H1 (cell line): ENCODE measurements at regions not wholly inside any gene's neighbourhood (a gene's known extent, or its start where the extent isn't known, plus 50 kb on each side); places are given as distances from the start of the nearest gene placed in this dataset.

ENCODE experiments used
- CTCF ChIA-PET: fragments of 300-600 bp; sonication (Branson Sonifier 250); formaldehyde crosslinking; loops from one replicate; lab custom pipeline; 2021; ENCODE audit not compliant: partially characterized antibody; lab: Charles Lee
- POLR2A ChIA-PET: fragments of 300-600 bp; sonication (Branson Sonifier 250); formaldehyde crosslinking; loops from one replicate; lab custom pipeline; 2021; ENCODE audit warnings: inconsistent platforms; ENCODE audit not compliant: partially characterized antibody; lab: Charles Lee
- DNase-seq, 2 experiments: peaks; one replicate each; pipeline versions ENCODE4 v3.0.0 to v3.0.0-alpha.2; 2010 to 2022; ENCODE audit warnings: low spot score in 2 of 2, low read depth in 1 of 2, mixed read lengths in 1 of 2
- FAIRE-seq: peaks from 2 replicates; lab custom pipeline; 2011; peaks lifted over from hg19 to GRCh38; lab: Jason Lieb, UNC
- H2AFZ ChIP-seq: 2 replicates; pipeline ENCODE4 v1.8.1; 2012; ENCODE audit warnings: low read length, inconsistent platforms
- H2AK5ac ChIP-seq: 2 replicates; pipeline ENCODE4 v1.6.1; 2013; ENCODE audit warnings: low read depth, low read length
- H2BK120ac ChIP-seq: replicated peaks from 2 replicates; pipeline ENCODE3; 2013; ENCODE audit warnings: low read depth, low read length, inconsistent platforms
- H2BK12ac ChIP-seq: 2 replicates; pipeline ENCODE4 v1.6.1; 2013; ENCODE audit warnings: low read depth, low read length
- H2BK15ac ChIP-seq: 2 replicates; pipeline ENCODE4 v1.6.1; 2013; ENCODE audit warnings: low read length
- H2BK20ac ChIP-seq: 2 replicates; pipeline ENCODE4 v1.6.1; 2013; ENCODE audit warnings: low read length
- H2BK5ac ChIP-seq: 2 replicates; pipeline ENCODE4 v1.6.1; 2013; ENCODE audit warnings: low read depth, low read length
- H3K14ac ChIP-seq: 2 replicates; pipeline ENCODE4 v1.6.1; 2013; ENCODE audit warnings: inconsistent platforms; ENCODE audit not compliant: insufficient read length
- H3K18ac ChIP-seq: 2 replicates; pipeline ENCODE4 v1.6.1; 2013; ENCODE audit warnings: low read length; ENCODE audit errors: extremely low read depth
- H3K23ac ChIP-seq: 2 replicates; pipeline ENCODE4 v1.6.1; 2013; ENCODE audit warnings: inconsistent platforms; ENCODE audit not compliant: insufficient read length
- H3K23me2 ChIP-seq: 2 replicates; pipeline ENCODE4 v1.6.1; 2013; ENCODE audit warnings: low read depth, low read length
- H3K27ac ChIP-seq: 2 replicates; pipeline ENCODE4 v1.6.1; 2011; ENCODE audit warnings: low read depth, low read length, inconsistent platforms
- H3K27me3 ChIP-seq, 4 experiments: replicated peaks in 1 of 4; 1 replicate in 1 of 4; 2 replicates in 3 of 4; pipeline versions ENCODE4 v1.6.1 to v1.8.1; 2011 to 2013; ENCODE audit warnings: low read length in 3 of 4, mild to moderate bottlenecking in 3 of 4, inconsistent platforms in 2 of 4, mixed read lengths in 2 of 4, moderate library complexity in 1 of 4; ENCODE audit not compliant: control insufficient read depth in 3 of 4, insufficient read depth in 3 of 4; ENCODE audit errors: extremely low read depth in 1 of 4
- H3K36me3 ChIP-seq, 4 experiments: 2 replicates each; pipeline versions ENCODE4 v1.6.1 to v1.8.1; 2011 to 2013; ENCODE audit warnings: mild to moderate bottlenecking in 4 of 4, low read length in 3 of 4, moderate library complexity in 2 of 4, control low read depth in 1 of 4, inconsistent platforms in 1 of 4; ENCODE audit not compliant: insufficient read depth in 4 of 4, control insufficient read depth in 2 of 4
- H3K4ac ChIP-seq: replicated peaks from 2 replicates; pipeline ENCODE3; 2013; ENCODE audit warnings: low read length, low read depth, mixed read lengths, inconsistent platforms; ENCODE audit not compliant: insufficient read length
- H3K4me1 ChIP-seq, 4 experiments: replicated peaks in 1 of 4; 1 replicate in 1 of 4; 2 replicates in 3 of 4; pipeline versions ENCODE4 v1.6.1 to v1.8.1; 2011 to 2013; ENCODE audit warnings: low read length in 3 of 4, inconsistent platforms in 2 of 4, mixed read lengths in 1 of 4; ENCODE audit not compliant: insufficient read depth in 4 of 4, control insufficient read depth in 3 of 4
- H3K4me2 ChIP-seq, 2 experiments: 2 replicates each; pipeline versions ENCODE4 v1.6.1 to v1.8.1; 2011 to 2013; ENCODE audit warnings: low read depth in 2 of 2, low read length in 2 of 2, control low read depth in 1 of 2, inconsistent platforms in 1 of 2, mild to moderate bottlenecking in 1 of 2; ENCODE audit not compliant: insufficient read depth in 1 of 2
- H3K4me3 ChIP-seq, 4 experiments: fragments of 200-600, 300-600 bp in 1 of 4; sonication (generic), shearing (Covaris generic), sonication (Bioruptor Twin) in 1 of 4; 2 replicates each; pipeline versions ENCODE4 v1.5.1 to v1.8.1; 2011 to 2016; ENCODE audit warnings: low read length in 4 of 4, low read depth in 3 of 4, control low read depth in 2 of 4, inconsistent platforms in 2 of 4, mild to moderate bottlenecking in 2 of 4, mixed read lengths in 1 of 4, moderate library complexity in 1 of 4; ENCODE audit not compliant: insufficient read depth in 2 of 4; ENCODE audit errors: extremely low read depth in 1 of 4
- H3K56ac ChIP-seq: replicated peaks from 2 replicates; pipeline ENCODE3; 2013; ENCODE audit warnings: low read depth, mild to moderate bottlenecking, mixed read lengths, low read length, inconsistent platforms; ENCODE audit not compliant: insufficient read length
- H3K79me1 ChIP-seq: 2 replicates; pipeline ENCODE4 v1.6.1; 2013; ENCODE audit warnings: low read depth, low read length, control low read depth
- H3K79me2 ChIP-seq, 2 experiments: 2 replicates each; pipeline versions ENCODE4 v1.6.1 to v1.8.1; 2012 to 2013; ENCODE audit warnings: low read length in 2 of 2, mild to moderate bottlenecking in 2 of 2, inconsistent platforms in 1 of 2; ENCODE audit not compliant: insufficient read depth in 2 of 2, control insufficient read depth in 1 of 2
- H3K9ac ChIP-seq, 4 experiments: replicated peaks in 1 of 4; 1 replicate in 1 of 4; 2 replicates in 3 of 4; pipeline versions ENCODE4 v1.6.1 to v1.8.1; 2011 to 2013; ENCODE audit warnings: low read depth in 3 of 4, low read length in 3 of 4, control low read depth in 2 of 4, mild to moderate bottlenecking in 2 of 4, moderate library complexity in 2 of 4, inconsistent platforms in 1 of 4; ENCODE audit errors: extremely low read depth in 1 of 4
- H3K9me3 ChIP-seq, 2 experiments: 2 replicates each; pipeline versions ENCODE4 v1.6.1 to v1.8.1; 2012 to 2013; ENCODE audit warnings: mild to moderate bottlenecking in 2 of 2, moderate library complexity in 2 of 2, control low read depth in 1 of 2, inconsistent platforms in 1 of 2, low read depth in 1 of 2, low read length in 1 of 2, mixed read lengths in 1 of 2; ENCODE audit not compliant: insufficient read depth in 2 of 2
- H4K20me1 ChIP-seq, 2 experiments: replicated peaks in 1 of 2; 2 replicates each; pipeline versions ENCODE3 to v1.8.1; 2011 to 2013; ENCODE audit warnings: inconsistent platforms in 2 of 2, low read length in 2 of 2, mild to moderate bottlenecking in 1 of 2; ENCODE audit not compliant: insufficient read depth in 2 of 2, control insufficient read depth in 1 of 2
- H4K5ac ChIP-seq: 2 replicates; pipeline ENCODE4 v1.6.1; 2013; ENCODE audit warnings: low read length, low read depth, mixed read lengths, inconsistent platforms; ENCODE audit not compliant: insufficient read length
- H4K8ac ChIP-seq: 2 replicates; pipeline ENCODE4 v1.8.0; 2013; ENCODE audit warnings: mild to moderate bottlenecking, moderate library complexity, low read length, inconsistent platforms; ENCODE audit not compliant: insufficient read depth; ENCODE audit errors: extremely low read depth
- H4K91ac ChIP-seq: replicated peaks from 2 replicates; pipeline ENCODE3; 2013; ENCODE audit warnings: low read length, mixed read lengths, inconsistent platforms; ENCODE audit not compliant: insufficient read length
- CBX5 ChIP-seq: fragments of 300-800, 300-1000 bp; sonication (generic); IDR thresholded peaks from 2 replicates; pipeline ENCODE4 v1.7.1; 2016; ENCODE audit warnings: antibody characterized with exemption, low read length, low read depth
- HDAC2 ChIP-seq, 2 experiments: fragments of 300-600 bp in 1 of 2; sonication (generic) in 1 of 2; IDR thresholded peaks; 2 replicates each; pipeline ENCODE4 v1.6.1; 2011 to 2012; ENCODE audit warnings: low read depth in 2 of 2, low read length in 2 of 2, mild to moderate bottlenecking in 2 of 2, moderate library complexity in 2 of 2, borderline replicate concordance in 1 of 2, inconsistent platforms in 1 of 2
- KDM1A ChIP-seq: fragments of 200-600, 300-600 bp; sonication (generic); IDR thresholded peaks from 2 replicates; pipeline ENCODE4 v1.7.1; 2016; ENCODE audit warnings: mild to moderate bottlenecking, low read length, borderline replicate concordance
- KDM5A ChIP-seq: fragments of 200-600 bp; IDR thresholded peaks from 2 replicates; pipeline ENCODE4 v1.7.1; 2012; ENCODE audit warnings: mild to moderate bottlenecking, low read length, inconsistent platforms, mixed read lengths
- SP4 ChIP-seq: IDR thresholded peaks from 2 replicates; pipeline ENCODE4 v1.6.1; 2012; ENCODE audit warnings: low read length, inconsistent platforms
- whole genome bisulfite sequencing, 2 experiments: shearing (Covaris generic) in 1 of 2; methylation state at CpG; one replicate each; pipeline versions ENCODE4 v1.1.6 to v1.1.7; 2013 to 2015; ENCODE audit warnings: low lambda C conversion rate in 2 of 2, mixed read lengths in 2 of 2, inconsistent platforms in 1 of 2, low coverage in 1 of 2, missing lambda C conversion rate in 1 of 2; ENCODE audit not compliant: insufficient replicate concordance in 2 of 2, insufficient coverage in 1 of 2, insufficient read length in 1 of 2; ENCODE audit errors: extremely low coverage in 1 of 2, missing lambda C conversion rate in 1 of 2; 5-methylcytosine and 5-hydroxymethylcytosine counted together
- TF ChIP-seq, protein P1 (sequence below): IDR thresholded peaks from 2 replicates; pipeline ENCODE4 v1.6.1; 2012; ENCODE audit warnings: inconsistent platforms

DNA sequence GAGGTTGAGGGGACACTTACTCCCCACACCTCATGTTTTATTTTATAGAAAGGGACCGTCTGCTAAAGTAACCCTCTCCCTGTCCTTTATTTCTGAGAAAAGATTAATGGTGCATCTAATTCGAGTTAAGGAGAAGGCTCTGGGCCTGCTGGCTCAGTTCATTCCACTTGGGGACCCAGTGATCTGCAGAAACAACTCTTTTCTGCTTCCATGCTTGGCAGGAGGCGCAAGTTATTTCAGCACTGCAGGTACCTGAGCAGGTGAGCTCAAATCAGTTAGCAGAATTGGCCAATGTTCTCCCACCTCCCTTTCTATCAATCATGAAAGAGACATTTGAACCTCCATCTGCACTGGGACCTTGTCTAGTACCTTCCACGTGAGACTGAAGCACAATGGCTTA is 396.1 kb downstream of the SFMBT2 start:
- WGBS, 2 experiments, result 82% methylated on average over 4 of the region's 4 CpGs; no CpG with 5 or more reads in 1 of the 2 experiments
- Histone ChIP-seq H3K23me2 (no peaks in the 10 kb centered on the region), H4K20me1 (no peaks in the 10 kb centered on the region), H2AK5ac (no peak overlapping the region), H3K14ac (no peak overlapping the region), H3K4me2 (no peak overlapping the region), H3K23ac (no peak overlapping the region), H2BK15ac (no peak overlapping the region), H2BK20ac (no peak overlapping the region), H2BK5ac (no peak overlapping the region), H2BK12ac (no peak overlapping the region), H4K91ac (no peak overlapping the region), H3K4me3 (no peak overlapping the region), H3K79me2 (no peaks in the 10 kb centered on the region), H3K56ac (no peak overlapping the region), H4K5ac (no peak overlapping the region), H2BK120ac (no peak overlapping the region), H4K8ac (no peak overlapping the region), H3K9me3 (no peaks in the 10 kb centered on the region), H3K4ac (no peak overlapping the region), H3K9ac (no peak overlapping the region), H3K27ac (no peak overlapping the region), H3K79me1 (no peaks in the 10 kb centered on the region), H2AFZ (no peak overlapping the region), H3K4me1 (no peaks in the 10 kb centered on the region), H3K36me3 (no peaks in the 10 kb centered on the region), H3K27me3 (no peaks in the 10 kb centered on the region), H3K18ac (no peak overlapping the region)
- no peak for DNase-seq
- ChIA-PET CTCF (interaction anchor here (1.0 kb wide), 1 partner anchor 290 kb away, joined by 3 read pairs; no protein-coding TSS in a partner anchor), POLR2A (no interaction called here)
- FAIRE-seq, result no peak
- no peak for TF ChIP-seq KDM5A
- no peak for TF ChIP-seq HDAC2 (IDR thresholded peaks at IDR 0.05; ENCODE audit: borderline replicate concordance in 1 of 2, low read depth in 2 of 2, low read length in 2 of 2)
- TF ChIP-seq KDM1A, result no peak
- TF ChIP-seq SP4, result no peak
- TF ChIP-seq, protein P1, sequence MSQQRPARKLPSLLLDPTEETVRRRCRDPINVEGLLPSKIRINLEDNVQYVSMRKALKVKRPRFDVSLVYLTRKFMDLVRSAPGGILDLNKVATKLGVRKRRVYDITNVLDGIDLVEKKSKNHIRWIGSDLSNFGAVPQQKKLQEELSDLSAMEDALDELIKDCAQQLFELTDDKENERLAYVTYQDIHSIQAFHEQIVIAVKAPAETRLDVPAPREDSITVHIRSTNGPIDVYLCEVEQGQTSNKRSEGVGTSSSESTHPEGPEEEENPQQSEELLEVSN, result no peak
- TF ChIP-seq CBX5, result no peak
